A549 (cell line): ENCODE measurements at regions not wholly inside any gene's neighbourhood (a gene's known extent, or its start where the extent isn't known, plus 50 kb on each side); places are given as distances from the start of the nearest gene placed in this dataset.

Experiments
- ATAC-seq, 2 experiments: fragments of 200-7000 bp in 1 of 2; fragments of >200 bp in 1 of 2; cut with Nextera tagmentation in 1 of 2; cut with Tn5 transposase in 1 of 2; 3 replicates each; pipeline versions ENCODE4 v1.8.0 to v1.9.1; 2018 to 2020; ENCODE audit warnings: mild to moderate bottlenecking in 1 of 2, moderate library complexity in 1 of 2
- CTCF ChIA-PET: fragments of 300-600 bp; sonication (Branson Sonifier 250); formaldehyde crosslinking; extraction: SDS; loops from one replicate; lab custom pipeline; 2021; ENCODE audit warnings: antibody characterized with exemption, inconsistent platforms; lab: Yijun Ruan, JAX
- POLR2A ChIA-PET: fragments of 350-600 bp; formaldehyde crosslinking; extraction: SDS; loops from one replicate; lab custom pipeline; 2021; ENCODE audit warnings: antibody characterized with exemption, inconsistent platforms; lab: Yijun Ruan, JAX
- DNase-seq, 2 experiments: peaks; one replicate each; pipeline versions ENCODE4 v3.0.0 to v3.0.0-alpha.2; 2011 to 2016; ENCODE audit warnings: low read depth in 1 of 2, low spot score in 1 of 2
- FAIRE-seq: peaks from 2 replicates; lab custom pipeline; 2011; peaks lifted over from hg19 to GRCh38; lab: Jason Lieb, UNC
- H3K27ac ChIP-seq, 2 experiments: fragments of >200 bp; sonication (Bioruptor Twin); formaldehyde crosslinking; 3 replicates each; pipeline ENCODE4 v1.5.1; 2016 to 2017
- H3K4me1 ChIP-seq: fragments of >200 bp; sonication (Bioruptor Twin); formaldehyde crosslinking; 3 replicates; pipeline ENCODE4 v1.6.1; 2016
- H3K4me2 ChIP-seq: fragments of >200 bp; sonication (Bioruptor Twin); formaldehyde crosslinking; 3 replicates; pipeline ENCODE4 v1.6.1; 2016
- H3K4me3 ChIP-seq: fragments of >200 bp; sonication (Bioruptor Twin); formaldehyde crosslinking; 3 replicates; pipeline ENCODE4 v1.5.1; 2016
- H3K9me3 ChIP-seq: fragments of >200 bp; sonication (Bioruptor Twin); formaldehyde crosslinking; 3 replicates; pipeline ENCODE4 v1.6.1; 2016
- EHF ChIP-seq: fragments of 250-450 bp; sonication (Bioruptor Pico); IDR thresholded peaks from 2 replicates; pipeline ENCODE4 v1.5.0; 2020; ENCODE audit warnings: mild to moderate bottlenecking
- FOSL2 ChIP-seq, 2 experiments: fragments of 450-650 bp in 1 of 2; fragments of >200 bp in 1 of 2; sonication (Bioruptor Twin) in 1 of 2; formaldehyde crosslinking; IDR thresholded peaks; 2 replicates each; pipeline versions ENCODE4 v1.5.0 to v1.6.1; 2016 to 2020; ENCODE audit warnings: mild to moderate bottlenecking in 1 of 2, moderate library complexity in 1 of 2
- FOXS1 ChIP-seq: fragments of 250-450 bp; sonication (Bioruptor Pico); IDR thresholded peaks from 2 replicates; pipeline ENCODE4 v1.5.0; 2020; ENCODE audit warnings: mild to moderate bottlenecking, moderate library complexity
- GATA3 ChIP-seq: IDR thresholded peaks from 2 replicates; pipeline ENCODE4 v1.6.1; 2012; ENCODE audit warnings: borderline replicate concordance
- HOXA7 ChIP-seq: fragments of 250-450 bp; sonication (Bioruptor Pico); IDR thresholded peaks from 2 replicates; pipeline ENCODE4 v1.5.0; 2020; ENCODE audit warnings: mild to moderate bottlenecking, moderate library complexity
- JUNB ChIP-seq: fragments of >200 bp; sonication (Bioruptor Twin); formaldehyde crosslinking; IDR thresholded peaks from 2 replicates; pipeline ENCODE4 v1.6.1; 2016
- KDM5A ChIP-seq: fragments of 200-600 bp; sonication (generic); IDR thresholded peaks from 2 replicates; pipeline ENCODE4 v1.6.1; 2016; ENCODE audit warnings: antibody characterized with exemption, mild to moderate bottlenecking
- NPAS2 ChIP-seq: fragments of 250-450 bp; sonication (Bioruptor Pico); IDR thresholded peaks from 2 replicates; pipeline ENCODE4 v1.8.0; 2022; ENCODE audit warnings: mild to moderate bottlenecking, moderate library complexity, borderline replicate concordance
- RARB ChIP-seq: fragments of 250-450 bp; sonication (Bioruptor Pico); IDR thresholded peaks from 2 replicates; pipeline ENCODE4 v1.8.0; 2021; ENCODE audit warnings: mild to moderate bottlenecking, moderate library complexity
- RCOR1 ChIP-seq: fragments of 150-350 bp; IDR thresholded peaks from 2 replicates; pipeline ENCODE4 v1.6.1; 2014; ENCODE audit warnings: antibody characterized with exemption, low read length, low read depth
- RFX5 ChIP-seq: fragments of 450-650 bp; IDR thresholded peaks from 2 replicates; pipeline ENCODE4 v1.7.1; 2014; ENCODE audit warnings: antibody characterized with exemption, mild to moderate bottlenecking, moderate library complexity
- SMC3 ChIP-seq: fragments of >200 bp; sonication (Bioruptor Twin); formaldehyde crosslinking; IDR thresholded peaks from 3 replicates; pipeline ENCODE4 v1.6.1; 2018; ENCODE audit warnings: inconsistent platforms
- ZC3H11A ChIP-seq: fragments of 450-650 bp; IDR thresholded peaks from 2 replicates; pipeline ENCODE4 v1.6.1; 2014; ENCODE audit warnings: antibody characterized with exemption, mild to moderate bottlenecking
- ZNF302 ChIP-seq: fragments of 250-450 bp; sonication (Bioruptor Pico); IDR thresholded peaks from 2 replicates; pipeline ENCODE4 v1.9.0; 2021; ENCODE audit warnings: inconsistent platforms, mild to moderate bottlenecking, moderate library complexity
- ZSCAN20 ChIP-seq: fragments of 250-450 bp; sonication (Bioruptor Pico); IDR thresholded peaks from 2 replicates; pipeline ENCODE4 v1.8.0; 2022; ENCODE audit warnings: mild to moderate bottlenecking, moderate library complexity
- WGBS: methylation state at CpG from one replicate; pipeline ENCODE4 v1.1.6; 2017; ENCODE audit errors: missing lambda C conversion rate; 5-methylcytosine and 5-hydroxymethylcytosine counted together
- TF ChIP-seq, protein P1 (sequence below): fragments of 250-450 bp; sonication (Bioruptor Pico); IDR thresholded peaks from 2 replicates; pipeline ENCODE4 v1.5.0; 2021; ENCODE audit warnings: mild to moderate bottlenecking, moderate library complexity, borderline replicate concordance
- TF ChIP-seq, protein P2 (sequence below): fragments of >200 bp; sonication (Bioruptor Twin); formaldehyde crosslinking; IDR thresholded peaks from 3 replicates; pipeline ENCODE4 v1.5.1; 2016
- TF ChIP-seq, protein P3 (sequence below): fragments of >200 bp; sonication (Bioruptor Twin); formaldehyde crosslinking; IDR thresholded peaks from 3 replicates; pipeline ENCODE4 v1.6.1; 2016
- TF ChIP-seq, protein P4 (sequence below): fragments of 150-350 bp; IDR thresholded peaks from 2 replicates; pipeline ENCODE4 v1.6.1; 2014; ENCODE audit warnings: low read depth, mild to moderate bottlenecking, low read length
- TF ChIP-seq, protein P5 (sequence below): IDR thresholded peaks from 2 replicates; pipeline ENCODE4 v1.6.1; 2012

DNA sequence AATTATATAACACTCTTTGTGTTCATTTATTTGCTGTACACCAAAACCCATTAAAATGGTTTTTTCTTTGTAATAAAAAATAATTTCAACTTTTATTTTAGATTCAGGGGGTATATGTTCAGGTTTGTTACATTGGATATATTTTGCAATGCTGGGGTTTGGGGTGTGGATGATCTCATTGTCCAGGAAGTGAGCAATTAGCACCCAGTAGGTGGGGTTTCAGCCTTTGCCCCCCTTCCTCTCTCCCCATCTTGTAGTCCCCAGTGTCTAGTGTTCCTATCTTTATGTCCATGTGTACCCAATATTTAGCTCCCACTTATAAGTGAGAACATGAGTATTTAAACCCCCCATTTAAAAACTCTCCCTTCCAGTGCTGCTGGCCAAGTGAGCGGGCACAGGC, 184.6 kb downstream of the RHOU start (continued):
- TF ChIP-seq, protein P1, sequence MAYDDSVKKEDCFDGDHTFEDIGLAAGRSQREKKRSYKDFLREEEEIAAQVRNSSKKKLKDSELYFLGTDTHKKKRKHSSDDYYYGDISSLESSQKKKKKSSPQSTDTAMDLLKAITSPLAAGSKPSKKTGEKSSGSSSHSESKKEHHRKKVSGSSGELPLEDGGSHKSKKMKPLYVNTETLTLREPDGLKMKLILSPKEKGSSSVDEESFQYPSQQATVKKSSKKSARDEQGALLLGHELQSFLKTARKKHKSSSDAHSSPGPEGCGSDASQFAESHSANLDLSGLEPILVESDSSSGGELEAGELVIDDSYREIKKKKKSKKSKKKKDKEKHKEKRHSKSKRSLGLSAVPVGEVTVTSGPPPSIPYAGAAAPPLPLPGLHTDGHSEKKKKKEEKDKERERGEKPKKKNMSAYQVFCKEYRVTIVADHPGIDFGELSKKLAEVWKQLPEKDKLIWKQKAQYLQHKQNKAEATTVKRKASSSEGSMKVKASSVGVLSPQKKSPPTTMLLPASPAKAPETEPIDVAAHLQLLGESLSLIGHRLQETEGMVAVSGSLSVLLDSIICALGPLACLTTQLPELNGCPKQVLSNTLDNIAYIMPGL (CRISPR knock-in tag) = no peak
- TF ChIP-seq FOXS1 (CRISPR knock-in tag) (no peak), NPAS2 (no peak), GATA3 (no peak), ZSCAN20 (CRISPR knock-in tag) (no peak), RCOR1 (no peak), KDM5A (no peak)
- TF ChIP-seq, protein P2, sequence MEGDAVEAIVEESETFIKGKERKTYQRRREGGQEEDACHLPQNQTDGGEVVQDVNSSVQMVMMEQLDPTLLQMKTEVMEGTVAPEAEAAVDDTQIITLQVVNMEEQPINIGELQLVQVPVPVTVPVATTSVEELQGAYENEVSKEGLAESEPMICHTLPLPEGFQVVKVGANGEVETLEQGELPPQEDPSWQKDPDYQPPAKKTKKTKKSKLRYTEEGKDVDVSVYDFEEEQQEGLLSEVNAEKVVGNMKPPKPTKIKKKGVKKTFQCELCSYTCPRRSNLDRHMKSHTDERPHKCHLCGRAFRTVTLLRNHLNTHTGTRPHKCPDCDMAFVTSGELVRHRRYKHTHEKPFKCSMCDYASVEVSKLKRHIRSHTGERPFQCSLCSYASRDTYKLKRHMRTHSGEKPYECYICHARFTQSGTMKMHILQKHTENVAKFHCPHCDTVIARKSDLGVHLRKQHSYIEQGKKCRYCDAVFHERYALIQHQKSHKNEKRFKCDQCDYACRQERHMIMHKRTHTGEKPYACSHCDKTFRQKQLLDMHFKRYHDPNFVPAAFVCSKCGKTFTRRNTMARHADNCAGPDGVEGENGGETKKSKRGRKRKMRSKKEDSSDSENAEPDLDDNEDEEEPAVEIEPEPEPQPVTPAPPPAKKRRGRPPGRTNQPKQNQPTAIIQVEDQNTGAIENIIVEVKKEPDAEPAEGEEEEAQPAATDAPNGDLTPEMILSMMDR = no peak
- TF ChIP-seq, protein P3, sequence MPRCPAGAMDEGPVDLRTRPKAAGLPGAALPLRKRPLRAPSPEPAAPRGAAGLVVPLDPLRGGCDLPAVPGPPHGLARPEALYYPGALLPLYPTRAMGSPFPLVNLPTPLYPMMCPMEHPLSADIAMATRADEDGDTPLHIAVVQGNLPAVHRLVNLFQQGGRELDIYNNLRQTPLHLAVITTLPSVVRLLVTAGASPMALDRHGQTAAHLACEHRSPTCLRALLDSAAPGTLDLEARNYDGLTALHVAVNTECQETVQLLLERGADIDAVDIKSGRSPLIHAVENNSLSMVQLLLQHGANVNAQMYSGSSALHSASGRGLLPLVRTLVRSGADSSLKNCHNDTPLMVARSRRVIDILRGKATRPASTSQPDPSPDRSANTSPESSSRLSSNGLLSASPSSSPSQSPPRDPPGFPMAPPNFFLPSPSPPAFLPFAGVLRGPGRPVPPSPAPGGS = no peak

DNA sequence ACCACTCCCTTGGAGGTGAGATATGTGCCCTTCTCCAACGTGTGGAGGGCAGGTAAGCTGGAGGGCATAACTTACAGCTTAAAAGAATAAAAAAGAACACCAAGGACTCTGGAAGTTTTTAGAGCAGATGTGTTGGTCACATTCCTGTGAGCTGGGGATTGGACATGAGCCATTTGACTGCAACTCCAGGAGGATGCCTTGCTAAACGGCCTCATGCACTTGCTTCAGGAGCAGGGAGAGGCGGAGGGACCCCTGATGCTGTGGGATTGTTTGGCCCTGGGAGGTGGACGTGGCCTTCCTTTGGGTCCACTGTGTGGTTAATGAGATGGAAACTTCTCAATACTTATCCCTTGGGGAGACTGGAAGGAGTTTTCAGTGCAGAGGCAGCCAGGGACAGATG, 185.6 kb downstream of the RHOU start:
- H3K4me2 ChIP-seq = no peak overlapping the region
- H3K9me3 ChIP-seq = no peaks in the 10 kb centered on the region
- H3K4me3 ChIP-seq = no peak overlapping the region
- ChIA-PET CTCF (interaction anchor here (0.6 to 1.0 kb wide), 2 partner anchors 16 to 1433 kb away, joined by 3 read pairs; no protein-coding TSS in a partner anchor), POLR2A (no interaction called here)
- TF ChIP-seq EHF (CRISPR knock-in tag) (no peak), HOXA7 (no peak), RARB (CRISPR knock-in tag) (no peak), FOSL2 (IDR thresholded peaks at IDR 0.05) (no peak), FOSL2 (CRISPR knock-in tag; IDR thresholded peaks at IDR 0.05) (no peak), ZNF302 (CRISPR knock-in tag) (no peak), RFX5 (no peak), JUNB (no peak), ZC3H11A (no peak), SMC3 (no peak)
- TF ChIP-seq, protein P4, sequence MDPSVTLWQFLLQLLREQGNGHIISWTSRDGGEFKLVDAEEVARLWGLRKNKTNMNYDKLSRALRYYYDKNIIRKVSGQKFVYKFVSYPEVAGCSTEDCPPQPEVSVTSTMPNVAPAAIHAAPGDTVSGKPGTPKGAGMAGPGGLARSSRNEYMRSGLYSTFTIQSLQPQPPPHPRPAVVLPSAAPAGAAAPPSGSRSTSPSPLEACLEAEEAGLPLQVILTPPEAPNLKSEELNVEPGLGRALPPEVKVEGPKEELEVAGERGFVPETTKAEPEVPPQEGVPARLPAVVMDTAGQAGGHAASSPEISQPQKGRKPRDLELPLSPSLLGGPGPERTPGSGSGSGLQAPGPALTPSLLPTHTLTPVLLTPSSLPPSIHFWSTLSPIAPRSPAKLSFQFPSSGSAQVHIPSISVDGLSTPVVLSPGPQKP = no peak
- TF ChIP-seq, protein P5, sequence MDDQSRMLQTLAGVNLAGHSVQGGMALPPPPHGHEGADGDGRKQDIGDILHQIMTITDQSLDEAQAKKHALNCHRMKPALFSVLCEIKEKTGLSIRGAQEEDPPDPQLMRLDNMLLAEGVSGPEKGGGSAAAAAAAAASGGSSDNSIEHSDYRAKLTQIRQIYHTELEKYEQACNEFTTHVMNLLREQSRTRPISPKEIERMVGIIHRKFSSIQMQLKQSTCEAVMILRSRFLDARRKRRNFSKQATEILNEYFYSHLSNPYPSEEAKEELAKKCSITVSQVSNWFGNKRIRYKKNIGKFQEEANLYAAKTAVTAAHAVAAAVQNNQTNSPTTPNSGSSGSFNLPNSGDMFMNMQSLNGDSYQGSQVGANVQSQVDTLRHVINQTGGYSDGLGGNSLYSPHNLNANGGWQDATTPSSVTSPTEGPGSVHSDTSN = no peak
- TF ChIP-seq, protein P1 (CRISPR knock-in tag) = no peak
- WGBS = 72% methylated on average over 4 of the region's 4 CpGs
- no peak overlapping the region for H3K27ac ChIP-seq
- DNase-seq (no peak), FAIRE-seq (no peak), ATAC-seq (no peak)
- no peaks in the 10 kb centered on the region for H3K4me1 ChIP-seq
